ENCODE measurements at regions not wholly inside any gene's neighbourhood (a gene's known extent, or its start where the extent isn't known, plus 50 kb on each side); places are given as distances from the start of the nearest gene placed in this dataset.

DNA sequence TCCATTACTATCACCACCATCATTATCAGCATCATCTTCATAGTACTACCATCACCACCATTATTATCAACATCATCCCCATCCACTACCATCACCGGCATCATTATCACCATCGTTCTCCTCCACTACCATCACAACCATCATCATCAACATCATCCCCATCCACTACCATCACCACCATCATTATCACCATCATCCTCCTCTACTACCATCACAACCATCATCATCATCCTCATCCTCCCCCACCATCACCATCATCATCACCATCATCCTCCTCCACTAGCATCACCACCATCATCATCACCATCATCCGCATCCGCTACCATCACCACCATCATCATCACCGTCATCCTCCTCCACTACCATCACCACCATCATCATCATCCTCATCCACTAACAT lies 639.8 kb upstream of the RBFOX1 start:
- no peak for FAIRE-seq
- TF ChIP-seq, protein P1, sequence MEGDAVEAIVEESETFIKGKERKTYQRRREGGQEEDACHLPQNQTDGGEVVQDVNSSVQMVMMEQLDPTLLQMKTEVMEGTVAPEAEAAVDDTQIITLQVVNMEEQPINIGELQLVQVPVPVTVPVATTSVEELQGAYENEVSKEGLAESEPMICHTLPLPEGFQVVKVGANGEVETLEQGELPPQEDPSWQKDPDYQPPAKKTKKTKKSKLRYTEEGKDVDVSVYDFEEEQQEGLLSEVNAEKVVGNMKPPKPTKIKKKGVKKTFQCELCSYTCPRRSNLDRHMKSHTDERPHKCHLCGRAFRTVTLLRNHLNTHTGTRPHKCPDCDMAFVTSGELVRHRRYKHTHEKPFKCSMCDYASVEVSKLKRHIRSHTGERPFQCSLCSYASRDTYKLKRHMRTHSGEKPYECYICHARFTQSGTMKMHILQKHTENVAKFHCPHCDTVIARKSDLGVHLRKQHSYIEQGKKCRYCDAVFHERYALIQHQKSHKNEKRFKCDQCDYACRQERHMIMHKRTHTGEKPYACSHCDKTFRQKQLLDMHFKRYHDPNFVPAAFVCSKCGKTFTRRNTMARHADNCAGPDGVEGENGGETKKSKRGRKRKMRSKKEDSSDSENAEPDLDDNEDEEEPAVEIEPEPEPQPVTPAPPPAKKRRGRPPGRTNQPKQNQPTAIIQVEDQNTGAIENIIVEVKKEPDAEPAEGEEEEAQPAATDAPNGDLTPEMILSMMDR (IDR thresholded peaks at IDR 0.05; ENCODE audit: insufficient read depth, missing control alignments) = no peak
- DNase-seq (ENCODE audit: insufficient read length, low spot score) = no peak

DNA sequence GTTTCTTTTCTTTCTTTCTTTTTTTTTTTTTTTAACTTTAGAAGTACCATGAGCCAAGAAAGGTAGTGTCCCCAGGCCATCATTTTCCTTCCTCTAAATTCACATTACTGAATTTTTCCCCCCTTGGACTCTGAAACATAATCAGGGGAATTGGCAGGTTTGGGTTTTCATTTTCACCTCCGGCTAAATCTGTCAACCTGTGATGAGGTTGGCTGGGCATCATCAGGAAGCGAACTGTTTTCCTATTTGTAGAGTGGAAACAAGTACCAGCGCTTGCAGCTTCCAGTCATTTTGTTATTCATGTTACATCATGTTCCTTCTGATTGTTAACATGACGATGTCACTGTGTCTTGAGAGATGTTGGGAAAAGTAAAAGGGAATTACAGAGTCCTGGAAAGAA lies 641.9 kb upstream of the RBFOX1 start:
- no peak for DNase-seq (ENCODE audit: insufficient read length, low spot score)
- TF ChIP-seq, protein P1 (IDR thresholded peaks at IDR 0.05; ENCODE audit: insufficient read depth, missing control alignments) = no peak
- no peak for FAIRE-seq

DNA sequence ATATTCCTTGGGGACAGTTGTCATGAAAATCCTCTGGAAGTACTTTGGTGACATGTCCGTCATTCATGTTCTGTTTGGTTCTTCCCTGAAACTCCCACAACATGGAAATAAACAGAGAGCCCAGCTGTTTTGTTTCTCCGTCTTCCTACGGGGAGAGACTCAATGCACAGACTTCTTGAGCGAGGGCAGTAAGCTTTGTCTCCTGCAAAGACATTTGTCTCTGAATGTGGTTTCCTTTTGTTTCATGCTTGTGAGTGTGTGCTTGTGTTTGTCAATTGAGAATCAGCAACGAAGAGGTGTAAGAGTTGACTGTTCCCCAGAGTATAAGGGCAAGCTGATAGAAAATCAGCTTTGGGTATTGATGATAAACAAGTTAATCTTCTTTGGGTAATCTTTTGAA lies 643.0 kb upstream of the RBFOX1 start:
- TF ChIP-seq, protein P1 (IDR thresholded peaks at IDR 0.05; ENCODE audit: insufficient read depth, missing control alignments) = no peak
- FAIRE-seq (peak; percentile 86), DNase-seq (ENCODE audit: insufficient read length, low spot score) (no peak)

DNA sequence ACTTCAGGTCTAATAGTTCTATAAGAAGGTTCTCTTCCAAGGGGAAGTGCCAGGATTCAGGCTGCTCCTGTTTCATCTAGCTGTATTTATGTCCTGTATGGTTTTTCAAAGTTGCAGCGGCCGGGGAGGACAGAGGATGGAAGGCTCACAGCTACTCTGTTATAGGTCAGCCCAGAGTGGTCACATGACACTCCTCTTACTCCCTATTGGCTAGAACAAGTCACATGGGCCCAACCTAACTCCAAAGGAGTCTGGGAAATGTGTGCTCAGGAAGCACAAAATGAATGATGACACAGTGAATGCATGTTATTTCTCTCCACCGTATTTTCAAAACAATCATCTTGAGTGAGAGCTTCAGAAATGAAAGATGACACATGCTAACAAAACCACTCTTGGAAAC lies 645.1 kb upstream of the RBFOX1 start:
- FAIRE-seq (no peak), DNase-seq (ENCODE audit: insufficient read length, low spot score) (no peak)
- TF ChIP-seq, protein P1 (IDR thresholded peaks at IDR 0.05; ENCODE audit: insufficient read depth, missing control alignments) = no peak

DNA sequence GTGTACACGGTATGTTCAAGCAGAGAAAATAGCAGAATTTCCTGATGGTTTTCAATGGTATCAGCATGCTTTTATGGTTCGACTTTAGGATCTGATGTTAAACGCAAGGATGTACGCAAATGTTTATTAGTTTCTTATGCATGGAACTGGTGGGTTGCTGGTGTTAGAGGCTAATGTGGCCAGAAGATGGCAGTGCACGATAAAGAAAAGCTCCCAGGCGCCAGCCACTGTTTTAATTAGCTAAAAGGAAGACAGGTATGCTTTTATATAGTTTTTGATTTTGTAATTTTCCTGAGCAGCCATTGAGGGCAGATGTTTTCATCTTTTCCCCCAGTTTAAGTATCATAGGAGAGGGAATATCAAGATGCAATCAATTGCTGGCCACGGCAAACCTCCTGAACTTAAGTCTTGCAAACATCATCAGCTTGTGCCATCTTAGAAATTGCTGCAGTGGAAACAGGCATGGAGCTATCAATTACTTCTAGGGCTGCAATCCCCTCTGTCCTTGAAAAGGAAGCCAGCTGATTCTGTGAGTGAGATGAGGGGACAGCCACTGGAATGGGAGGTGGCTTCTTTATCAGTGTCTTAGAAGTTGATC lies 648.5 kb upstream of the RBFOX1 start:
- TF ChIP-seq, protein P1 (IDR thresholded peaks at IDR 0.05; ENCODE audit: insufficient read depth, missing control alignments) = peak; percentile 84
- peak; percentile 60 for FAIRE-seq
- DNase-seq (ENCODE audit: insufficient read length, low spot score) = no peak

DNA sequence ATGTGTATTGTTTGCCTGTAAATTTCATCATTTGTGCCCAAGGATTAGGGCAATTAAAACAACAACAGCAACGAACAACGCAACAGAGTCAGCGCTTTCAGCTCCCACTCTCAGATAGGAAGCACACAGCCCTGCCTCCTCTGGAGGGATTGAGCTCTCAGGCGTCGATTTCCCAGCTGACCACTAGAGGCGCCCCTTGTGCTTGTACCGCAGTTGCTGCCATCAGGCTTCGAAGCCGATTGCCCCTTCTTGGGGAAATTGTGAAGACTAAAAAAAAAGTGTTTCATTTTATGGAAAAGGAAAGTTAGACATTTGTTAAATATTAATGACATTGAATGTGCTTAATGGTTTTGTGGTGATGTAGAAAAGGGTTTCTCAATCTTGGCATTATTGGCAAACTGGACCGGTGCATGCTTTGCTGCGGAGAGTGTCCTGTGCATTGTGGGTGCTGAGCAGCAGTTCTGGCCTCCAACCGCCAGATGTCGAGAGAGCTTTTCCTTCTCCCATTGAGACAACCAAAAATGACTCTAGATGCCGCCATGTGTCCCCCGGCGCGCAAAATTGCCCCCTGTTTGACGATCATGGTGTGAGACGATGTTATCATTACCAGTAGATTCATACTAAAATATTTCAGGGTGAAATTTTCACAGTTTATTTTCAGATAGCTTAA lies 650.4 kb upstream of the RBFOX1 start:
- TF ChIP-seq, protein P1 (IDR thresholded peaks at IDR 0.05; ENCODE audit: insufficient read depth, missing control alignments) = peak; percentile 77
- FAIRE-seq (no peak), DNase-seq (ENCODE audit: insufficient read length, low spot score) (peak; percentile 21)

DNA sequence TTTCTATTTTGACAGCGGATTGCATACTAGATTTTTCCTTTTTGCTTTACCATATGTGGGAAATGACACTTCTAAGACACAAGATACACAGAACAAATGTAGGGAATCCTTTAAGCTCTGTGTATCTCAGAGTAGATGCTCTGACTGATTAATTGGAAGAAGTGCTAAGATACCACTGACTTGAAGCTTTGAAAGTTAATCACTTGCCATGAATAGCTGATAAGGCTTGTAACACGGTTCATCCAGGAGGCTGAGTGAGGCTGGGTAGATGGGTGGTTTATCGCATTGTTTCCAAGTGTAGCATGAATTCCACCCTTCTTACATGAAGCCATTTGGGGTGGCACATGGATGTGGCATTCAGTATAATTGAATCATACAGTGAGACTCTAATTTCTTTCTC lies 654.1 kb upstream of the RBFOX1 start:
- TF ChIP-seq, protein P1 (IDR thresholded peaks at IDR 0.05; ENCODE audit: insufficient read depth, missing control alignments) = no peak
- no peak for DNase-seq (ENCODE audit: insufficient read length, low spot score)
- FAIRE-seq = no peak
